Ishikawa (cell line): ENCODE measurements at regions not wholly inside any gene's neighbourhood (a gene's known extent, or its start where the extent isn't known, plus 50 kb on each side); places are given as distances from the start of the nearest gene placed in this dataset.

Experiments used
- CEBPB ChIP-seq: IDR thresholded peaks from 2 replicates; pipeline ENCODE4 v1.6.1; 2012
- CREB1 ChIP-seq: IDR thresholded peaks from 2 replicates; pipeline ENCODE4 v1.6.1; 2012; ENCODE audit warnings: low read depth
- EGR1 ChIP-seq: IDR thresholded peaks from 2 replicates; pipeline ENCODE4 v1.6.1; 2012
- EP300 ChIP-seq: IDR thresholded peaks from 2 replicates; pipeline ENCODE4 v1.6.1; 2012; ENCODE audit warnings: borderline replicate concordance
- FOXM1 ChIP-seq: IDR thresholded peaks from 2 replicates; pipeline ENCODE4 v1.6.1; 2012; ENCODE audit warnings: low read depth, borderline replicate concordance
- NFIC ChIP-seq: IDR thresholded peaks from 2 replicates; pipeline ENCODE4 v1.6.1; 2012
- RAD21 ChIP-seq: IDR thresholded peaks from 2 replicates; pipeline ENCODE4 v1.6.1; 2012; ENCODE audit warnings: low read depth
- TAF1 ChIP-seq: IDR thresholded peaks from 2 replicates; pipeline ENCODE4 v1.6.1; 2012; ENCODE audit warnings: low read depth, mild to moderate bottlenecking
- TCF12 ChIP-seq: IDR thresholded peaks from 2 replicates; pipeline ENCODE4 v1.6.1; 2012; ENCODE audit warnings: low read depth
- TEAD4 ChIP-seq: IDR thresholded peaks from 2 replicates; pipeline ENCODE4 v1.6.1; 2012
- YY1 ChIP-seq: IDR thresholded peaks from 2 replicates; pipeline ENCODE4 v1.6.1; 2012; ENCODE audit warnings: low read depth
- ZBTB7A ChIP-seq: IDR thresholded peaks from 2 replicates; pipeline ENCODE4 v1.6.1; 2012; ENCODE audit warnings: low read depth
- TF ChIP-seq, protein P1 (sequence below): IDR thresholded peaks from 2 replicates; pipeline ENCODE4 v1.6.1; 2012
- TF ChIP-seq, protein P2 (sequence below): IDR thresholded peaks from 2 replicates; pipeline ENCODE4 v1.6.1; 2012
- TF ChIP-seq, protein P3 (sequence below): IDR thresholded peaks from 2 replicates; pipeline ENCODE4 v1.6.1; 2012; ENCODE audit warnings: low read depth, mild to moderate bottlenecking

DNA sequence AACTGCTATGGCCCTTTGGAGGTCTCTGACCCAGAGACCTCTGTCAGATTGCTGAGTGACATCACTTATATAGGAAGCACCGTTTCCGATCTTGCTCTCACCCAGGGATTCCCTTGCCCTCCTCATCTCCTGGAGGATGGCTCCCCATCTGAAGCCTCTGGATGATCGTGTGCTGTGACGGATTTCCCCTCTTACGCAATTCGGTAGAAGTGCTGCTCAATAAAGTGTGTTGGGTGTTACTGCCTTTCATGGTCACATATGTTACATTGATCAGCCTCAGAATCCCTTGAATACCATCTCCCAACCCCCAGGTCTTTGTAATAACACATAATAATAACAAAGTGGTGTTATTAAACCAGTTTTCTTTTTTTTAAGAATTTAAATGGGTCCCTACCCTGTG is 107.3 kb upstream of the CLEC14A start:
- TF ChIP-seq NFIC (no peak), RAD21 (no peak), ZBTB7A (no peak), FOXM1 (no peak), EP300 (no peak), YY1 (no peak), CREB1 (no peak), TEAD4 (no peak), CEBPB (no peak)
- TF ChIP-seq, protein P1, sequence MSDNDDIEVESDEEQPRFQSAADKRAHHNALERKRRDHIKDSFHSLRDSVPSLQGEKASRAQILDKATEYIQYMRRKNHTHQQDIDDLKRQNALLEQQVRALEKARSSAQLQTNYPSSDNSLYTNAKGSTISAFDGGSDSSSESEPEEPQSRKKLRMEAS = no peak
- TF ChIP-seq, protein P2, sequence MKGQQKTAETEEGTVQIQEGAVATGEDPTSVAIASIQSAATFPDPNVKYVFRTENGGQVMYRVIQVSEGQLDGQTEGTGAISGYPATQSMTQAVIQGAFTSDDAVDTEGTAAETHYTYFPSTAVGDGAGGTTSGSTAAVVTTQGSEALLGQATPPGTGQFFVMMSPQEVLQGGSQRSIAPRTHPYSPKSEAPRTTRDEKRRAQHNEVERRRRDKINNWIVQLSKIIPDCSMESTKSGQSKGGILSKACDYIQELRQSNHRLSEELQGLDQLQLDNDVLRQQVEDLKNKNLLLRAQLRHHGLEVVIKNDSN = no peak
- TF ChIP-seq, protein P3, sequence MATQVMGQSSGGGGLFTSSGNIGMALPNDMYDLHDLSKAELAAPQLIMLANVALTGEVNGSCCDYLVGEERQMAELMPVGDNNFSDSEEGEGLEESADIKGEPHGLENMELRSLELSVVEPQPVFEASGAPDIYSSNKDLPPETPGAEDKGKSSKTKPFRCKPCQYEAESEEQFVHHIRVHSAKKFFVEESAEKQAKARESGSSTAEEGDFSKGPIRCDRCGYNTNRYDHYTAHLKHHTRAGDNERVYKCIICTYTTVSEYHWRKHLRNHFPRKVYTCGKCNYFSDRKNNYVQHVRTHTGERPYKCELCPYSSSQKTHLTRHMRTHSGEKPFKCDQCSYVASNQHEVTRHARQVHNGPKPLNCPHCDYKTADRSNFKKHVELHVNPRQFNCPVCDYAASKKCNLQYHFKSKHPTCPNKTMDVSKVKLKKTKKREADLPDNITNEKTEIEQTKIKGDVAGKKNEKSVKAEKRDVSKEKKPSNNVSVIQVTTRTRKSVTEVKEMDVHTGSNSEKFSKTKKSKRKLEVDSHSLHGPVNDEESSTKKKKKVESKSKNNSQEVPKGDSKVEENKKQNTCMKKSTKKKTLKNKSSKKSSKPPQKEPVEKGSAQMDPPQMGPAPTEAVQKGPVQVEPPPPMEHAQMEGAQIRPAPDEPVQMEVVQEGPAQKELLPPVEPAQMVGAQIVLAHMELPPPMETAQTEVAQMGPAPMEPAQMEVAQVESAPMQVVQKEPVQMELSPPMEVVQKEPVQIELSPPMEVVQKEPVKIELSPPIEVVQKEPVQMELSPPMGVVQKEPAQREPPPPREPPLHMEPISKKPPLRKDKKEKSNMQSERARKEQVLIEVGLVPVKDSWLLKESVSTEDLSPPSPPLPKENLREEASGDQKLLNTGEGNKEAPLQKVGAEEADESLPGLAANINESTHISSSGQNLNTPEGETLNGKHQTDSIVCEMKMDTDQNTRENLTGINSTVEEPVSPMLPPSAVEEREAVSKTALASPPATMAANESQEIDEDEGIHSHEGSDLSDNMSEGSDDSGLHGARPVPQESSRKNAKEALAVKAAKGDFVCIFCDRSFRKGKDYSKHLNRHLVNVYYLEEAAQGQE = no peak

DNA sequence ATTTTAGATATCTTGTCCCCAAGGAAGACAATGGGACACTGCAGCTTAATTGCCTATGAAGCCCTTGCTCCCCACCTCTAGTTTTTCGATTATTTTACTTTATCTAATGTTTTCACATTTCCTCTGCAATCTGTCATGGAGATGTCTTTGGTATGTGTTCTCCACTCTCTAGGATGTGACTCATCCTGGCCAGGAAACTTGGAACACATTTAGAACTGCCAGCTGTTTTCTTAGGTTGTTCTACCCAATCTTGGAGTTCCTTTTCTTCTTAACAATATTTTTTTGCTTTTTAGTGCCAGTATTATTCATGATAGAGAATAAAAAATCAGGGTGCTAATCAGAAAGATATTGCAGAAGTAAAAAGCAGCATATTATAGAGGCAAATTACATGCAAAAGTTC is 101.7 kb upstream of the CLEC14A start:
- TF ChIP-seq FOXM1 (no peak), YY1 (no peak), RAD21 (no peak), EP300 (no peak), CREB1 (no peak), ZBTB7A (no peak), TCF12 (no peak), NFIC (no peak), CEBPB (no peak), EGR1 (no peak), TEAD4 (no peak)
- TF ChIP-seq, protein P2 = no peak
- TF ChIP-seq, protein P1 = no peak

DNA sequence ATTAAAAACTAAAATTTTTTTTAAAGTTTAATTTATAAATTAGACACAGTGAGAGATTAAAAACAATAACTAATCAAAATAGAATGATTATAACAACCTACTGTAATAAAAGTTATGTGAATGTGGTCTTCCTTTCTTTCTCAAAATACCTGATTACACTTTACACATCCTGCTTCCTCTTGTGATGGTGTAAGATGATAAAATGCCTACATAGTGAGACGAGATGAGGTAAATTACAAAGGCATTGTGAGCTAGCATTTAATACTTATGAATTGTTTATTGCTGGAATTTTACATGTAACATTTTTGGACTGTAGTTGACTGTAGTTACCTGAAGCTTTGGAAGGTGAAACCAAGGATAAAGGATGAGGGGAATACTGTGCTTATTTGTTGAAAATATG is 94.2 kb upstream of the CLEC14A start:
- TF ChIP-seq, protein P1 = no peak
- TF ChIP-seq FOXM1 (no peak), ZBTB7A (no peak), TCF12 (no peak), CREB1 (no peak), RAD21 (no peak), EGR1 (no peak)
- TF ChIP-seq, protein P2 = no peak

DNA sequence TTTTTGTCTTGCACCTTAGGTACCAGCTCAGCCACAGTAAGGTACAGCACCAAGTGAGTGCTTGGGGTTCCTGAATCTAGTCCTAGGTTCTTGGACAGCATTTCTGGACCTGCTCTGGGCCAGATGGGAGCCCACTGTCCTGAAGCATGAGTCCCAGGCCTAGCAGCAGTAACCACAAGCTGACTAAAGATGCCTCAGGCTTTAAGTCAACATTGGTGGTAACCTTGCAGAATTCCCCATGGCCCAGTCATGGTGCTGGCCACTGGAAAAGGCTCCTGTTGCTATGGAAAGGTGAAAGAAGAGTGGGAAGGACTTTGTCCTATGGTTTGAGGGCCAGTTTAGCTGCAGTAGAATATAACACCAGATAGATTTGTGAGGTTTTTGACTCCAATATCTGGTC is 86.9 kb upstream of the CLEC14A start:
- TF ChIP-seq NFIC (no peak), ZBTB7A (no peak), TCF12 (no peak), YY1 (no peak), EGR1 (no peak), CREB1 (no peak), TEAD4 (no peak), CEBPB (no peak), FOXM1 (no peak), EP300 (no peak), TAF1 (no peak), RAD21 (no peak)
- TF ChIP-seq, protein P2 = no peak
- TF ChIP-seq, protein P3 = no peak
- TF ChIP-seq, protein P1 = no peak

DNA sequence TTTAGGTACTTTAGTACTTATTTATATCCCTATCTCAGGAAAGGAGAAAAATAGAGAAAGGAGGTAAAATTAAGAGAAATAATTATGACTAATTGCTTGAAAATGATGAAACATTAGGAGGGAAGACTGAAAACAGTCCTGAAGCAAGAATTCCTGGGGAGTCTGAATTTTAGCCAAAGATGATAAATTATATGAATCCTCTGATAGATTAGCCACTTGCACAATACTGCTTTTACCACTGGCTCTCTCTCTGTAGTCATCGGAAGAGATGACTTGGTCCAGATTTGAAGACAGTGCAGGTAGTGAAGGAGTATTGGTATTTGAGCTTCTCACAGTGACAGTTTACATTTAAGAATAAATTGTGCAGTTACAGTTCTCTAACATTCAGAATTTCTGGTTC is 83.8 kb upstream of the CLEC14A start:
- TF ChIP-seq ZBTB7A (no peak), EP300 (no peak), TAF1 (no peak), NFIC (no peak), CREB1 (no peak), TCF12 (no peak), YY1 (no peak), EGR1 (no peak), RAD21 (no peak)
- TF ChIP-seq, protein P2 = no peak
- TF ChIP-seq, protein P1 = no peak
- TF ChIP-seq, protein P3 = no peak
